Loucy (cell line): ENCODE measurements at regions not wholly inside any gene's neighbourhood (a gene's known extent, or its start where the extent isn't known, plus 50 kb on each side); places are given as distances from the start of the nearest gene placed in this dataset.

Experiments used
- CTCF ChIP-seq: fragments of 200-600 bp; sonication (generic); conservative IDR thresholded peaks from 2 replicates; pipeline ENCODE4 v1.5.1; 2014; ENCODE audit warnings: mild to moderate bottlenecking, antibody characterized with exemption, low read length
- EZH2phosphoT487 ChIP-seq: fragments of 200-600 bp; IDR thresholded peaks from 2 replicates; pipeline ENCODE4 v1.6.1; 2018; ENCODE audit warnings: antibody characterized with exemption, mild to moderate bottlenecking, moderate library complexity, borderline replicate concordance

GRCh38 chrX:118179161-118179560 lies 62.6 kb upstream of the KLHL13 start:
- no peak for TF ChIP-seq CTCF
- TF ChIP-seq EZH2phosphoT487: no peak
